K562 (cell line): ENCODE measurements at regions not wholly inside any gene's neighbourhood (a gene's known extent, or its start where the extent isn't known, plus 50 kb on each side); places are given as distances from the start of the nearest gene placed in this dataset.

Experiments
- ATAC-seq: fragments of 200-7000 bp; cut with Tn5 transposase; 3 replicates; pipeline ENCODE4 v1.9.1; 2020; ENCODE audit warnings: moderate library complexity
- BruUV-seq: library from RNA; stranded (reverse); fragments of 400-500 nt; replicated peaks from 2 replicates; lab custom pipeline; 2021; lab: Mats Ljungman, UMichigan
- CTCF ChIA-PET: fragments of 300-600 bp; formaldehyde crosslinking; extraction: SDS; loops from one replicate; lab custom pipeline; 2021; ENCODE audit warnings: low intra/inter-chr PET ratio; lab: Yijun Ruan, JAX
- POLR2A ChIA-PET: fragments of 300-600, 350-650 bp; sonication (Branson Sonifier 250); formaldehyde crosslinking; extraction: SDS; loops from one replicate; lab custom pipeline; 2021; ENCODE audit warnings: antibody characterized with exemption, inconsistent platforms; lab: Yijun Ruan, JAX
- DNase-seq, 4 experiments: peaks; one replicate each; pipeline versions ENCODE4 v3.0.0 to v3.0.0-alpha.2; 2011 to 2018; ENCODE audit warnings: low spot score in 3 of 4, mixed read lengths in 3 of 4; ENCODE audit errors: extremely low read depth in 1 of 4
- FAIRE-seq: peaks from 2 replicates; lab custom pipeline; 2011; peaks lifted over from hg19 to GRCh38; lab: Jason Lieb, UNC
- H2AFZ ChIP-seq: 2 replicates; pipeline ENCODE4 v1.6.0; 2011; ENCODE audit warnings: low read depth, low read length, control low read depth, inconsistent platforms
- H3K27ac ChIP-seq: fragments of 200-600 bp; 3 replicates; pipeline ENCODE4 v1.8.0; 2011; ENCODE audit warnings: low read depth, mild to moderate bottlenecking, control low read depth, inconsistent platforms, low read length, moderate library complexity, mixed read lengths; ENCODE audit errors: extremely low read depth
- H3K27me3 ChIP-seq, 2 experiments: fragments of 300-600 bp in 1 of 2; 2 replicates in 1 of 2; 3 replicates in 1 of 2; pipeline versions ENCODE4 v1.6.0 to v1.8.0; 2011; ENCODE audit warnings: inconsistent platforms in 2 of 2, low read length in 2 of 2, mild to moderate bottlenecking in 1 of 2, mixed read lengths in 1 of 2, moderate library complexity in 1 of 2; ENCODE audit not compliant: control insufficient read depth in 2 of 2, insufficient read depth in 2 of 2
- H3K36me3 ChIP-seq: fragments of 300-600 bp; 3 replicates; pipeline ENCODE4 v1.8.0; 2011; ENCODE audit warnings: mild to moderate bottlenecking, low read length, inconsistent platforms; ENCODE audit not compliant: control insufficient read depth, insufficient read depth
- H3K4me1 ChIP-seq, 2 experiments: fragments of 200-600 bp in 1 of 2; replicated peaks in 1 of 2; 2 replicates in 1 of 2; 3 replicates in 1 of 2; pipeline versions ENCODE4 v1.5.1 to v1.8.0; 2011; ENCODE audit warnings: inconsistent platforms in 2 of 2, low read length in 2 of 2, mild to moderate bottlenecking in 1 of 2, mixed read lengths in 1 of 2, moderate library complexity in 1 of 2; ENCODE audit not compliant: control insufficient read depth in 2 of 2, insufficient read depth in 2 of 2
- H3K4me2 ChIP-seq: 2 replicates; pipeline ENCODE4 v1.6.1; 2011; ENCODE audit warnings: low read length, control low read depth, inconsistent platforms, mixed read lengths; ENCODE audit not compliant: insufficient read depth
- H3K4me3 ChIP-seq: fragments of 200-600 bp; sonication (generic), shearing (Covaris generic); 2 replicates; pipeline ENCODE4 v1.5.1; 2016; ENCODE audit warnings: control low read depth, inconsistent platforms
- H3K79me2 ChIP-seq: fragments of 200-600 bp; 3 replicates; pipeline ENCODE4 v1.8.0; 2011; ENCODE audit warnings: low read length, inconsistent platforms; ENCODE audit not compliant: control insufficient read depth, insufficient read depth
- H3K9ac ChIP-seq, 2 experiments: 2 replicates each; pipeline versions ENCODE4 v1.6.0 to v1.6.1; 2011; ENCODE audit warnings: low read depth in 2 of 2, low read length in 2 of 2, control low read depth in 1 of 2, inconsistent platforms in 1 of 2, mild to moderate bottlenecking in 1 of 2, mixed read lengths in 1 of 2; ENCODE audit not compliant: insufficient read depth in 1 of 2
- H3K9me1 ChIP-seq: one replicate; pipeline ENCODE4 v1.6.0; 2011; ENCODE audit warnings: inconsistent platforms, mild to moderate bottlenecking, low read length, moderate library complexity; ENCODE audit not compliant: control insufficient read depth, insufficient read depth
- H3K9me3 ChIP-seq: replicated peaks from 2 replicates; pipeline ENCODE4 v1.5.1; 2011; ENCODE audit warnings: low read depth, low read length, inconsistent platforms; ENCODE audit not compliant: control insufficient read depth, insufficient read depth
- H4K20me1 ChIP-seq: replicated peaks from 2 replicates; pipeline ENCODE4 v1.6.1; 2011; ENCODE audit warnings: low read length, inconsistent platforms, mixed read lengths; ENCODE audit not compliant: control insufficient read depth, insufficient read depth
- C11orf30 ChIP-seq: fragments of 450-650 bp; IDR thresholded peaks from 2 replicates; pipeline ENCODE4 v1.6.1; 2016; ENCODE audit warnings: low read depth, mild to moderate bottlenecking
- GTF2F1 ChIP-seq: IDR thresholded peaks from 2 replicates; pipeline ENCODE4 v1.6.1; 2011; ENCODE audit warnings: low read depth, low read length, improper control_type of control experiment
- HDGF ChIP-seq: fragments of 450-650 bp; IDR thresholded peaks from 2 replicates; pipeline ENCODE4 v1.6.1; 2016
- NCOR1 ChIP-seq: fragments of 450-650 bp; IDR thresholded peaks from 2 replicates; pipeline ENCODE4 v1.6.1; 2016; ENCODE audit warnings: mild to moderate bottlenecking, moderate library complexity
- POLR2A ChIP-seq: fragments of 450-650 bp; conservative IDR thresholded peaks from 2 replicates; pipeline ENCODE4 v1.6.1; 2016
- SRSF1 ChIP-seq: fragments of 200-400 bp; formaldehyde crosslinking; IDR thresholded peaks from 2 replicates; pipeline ENCODE4 v1.6.1; 2017; ENCODE audit warnings: mild to moderate bottlenecking, low read depth, low read length, moderate library complexity
- XRCC4 ChIP-seq: IDR thresholded peaks from one replicate; pipeline ENCODE4 v1.6.1; 2011; ENCODE audit not compliant: insufficient read depth, insufficient read length; ENCODE audit errors: extremely low read depth
- ZNF444 ChIP-seq: fragments of 250-450 bp; sonication (Bioruptor Pico); IDR thresholded peaks from 2 replicates; pipeline ENCODE4 v1.4.0; 2020; ENCODE audit warnings: mild to moderate bottlenecking, moderate library complexity
- WGBS: fragments of 100-300 bp; shearing (Covaris generic); methylation state at CpG from one replicate; pipeline ENCODE4 v1.1.6; 2016; ENCODE audit warnings: low coverage, mixed read lengths; ENCODE audit not compliant: insufficient coverage; ENCODE audit errors: missing lambda C conversion rate; 5-methylcytosine and 5-hydroxymethylcytosine counted together
- in situ Hi-C: fragments of 300-500 bp; cut with MboI; formaldehyde crosslinking; loops from 4 replicates; pipeline ENCODE4 v1.15.0; 2018; ENCODE audit warnings: inconsistent platforms, mixed read lengths
- intact Hi-C: fragments of 100-400 bp; cut with micrococcal nuclease; formaldehyde crosslinking; loops from 2 replicates; pipeline ENCODE4 v1.14.2; 2022
- TF ChIP-seq, protein P1 (sequence below), 2 experiments: fragments of 450-650 bp in 1 of 2; sonication (generic) in 1 of 2; formaldehyde crosslinking; conservative IDR thresholded peaks; 2 replicates each; pipeline versions ENCODE4 v1.4.0 to v1.8.1; 2020 to 2022; ENCODE audit warnings: mild to moderate bottlenecking in 1 of 2, missing genetic modification reagents in 1 of 2
- TF ChIP-seq, protein P2 (sequence below): fragments of 250-450 bp; sonication (Bioruptor Pico); IDR thresholded peaks from 2 replicates; pipeline ENCODE4 v1.5.1; 2021; ENCODE audit warnings: mild to moderate bottlenecking

DNA sequence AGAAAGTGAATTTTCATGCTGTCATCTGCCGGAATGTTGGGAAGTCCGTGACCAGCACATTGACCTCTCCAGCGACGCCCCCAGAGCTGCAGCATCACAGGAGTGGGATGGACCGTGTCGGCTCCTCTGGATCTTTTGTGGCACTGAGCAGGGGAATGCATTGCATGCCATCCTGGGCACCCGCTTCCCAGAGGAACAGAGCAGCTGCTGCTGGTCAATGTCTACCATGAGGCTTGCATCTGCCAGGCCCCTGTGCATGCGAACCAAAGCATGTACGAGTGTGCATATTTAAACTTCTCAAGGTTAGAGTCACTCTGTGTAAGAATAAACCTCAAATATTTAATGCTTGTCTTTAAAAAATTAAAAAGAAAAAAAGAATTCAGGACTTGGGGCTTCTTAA, 414.8 kb downstream of the GADD45G start:
- CTCF ChIA-PET, result no interaction called here
- ATAC-seq, result no peak
- 0% methylated on average over 7 of the region's 9 CpGs for WGBS

More for the DNA sequence above, 414.8 kb downstream of the GADD45G start:
- H3K9me1 ChIP-seq, result no peaks in the 10 kb centered on the region
- in situ Hi-C loops, result no loop called here
- no peaks in the 10 kb centered on the region for H3K36me3 ChIP-seq
- no peaks in the 10 kb centered on the region for H3K9me3 ChIP-seq
- no peak overlapping the region for H2AFZ ChIP-seq
- no peaks in the 10 kb centered on the region for H4K20me1 ChIP-seq
- no peaks in the 10 kb centered on the region; a peak in 1 of 5 replicates for H3K27me3 ChIP-seq
- POLR2A ChIA-PET, result no interaction called here
- BruUV-seq, result no TSS peak
- intact Hi-C loops, result no loop called here
- FAIRE-seq, result no peak
- no peak for DNase-seq
- no peak overlapping the region for H3K9ac ChIP-seq
- TF ChIP-seq ZNF444 (no peak), SRSF1 (no peak), XRCC4 (no peak), C11orf30 (no peak), NCOR1 (no peak), GTF2F1 (no peak), HDGF (no peak), POLR2A (no peak)
- TF ChIP-seq, protein P1, sequence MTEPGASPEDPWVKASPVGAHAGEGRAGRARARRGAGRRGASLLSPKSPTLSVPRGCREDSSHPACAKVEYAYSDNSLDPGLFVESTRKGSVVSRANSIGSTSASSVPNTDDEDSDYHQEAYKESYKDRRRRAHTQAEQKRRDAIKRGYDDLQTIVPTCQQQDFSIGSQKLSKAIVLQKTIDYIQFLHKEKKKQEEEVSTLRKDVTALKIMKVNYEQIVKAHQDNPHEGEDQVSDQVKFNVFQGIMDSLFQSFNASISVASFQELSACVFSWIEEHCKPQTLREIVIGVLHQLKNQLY (CRISPR knock-in tag; conservative IDR thresholded peaks at IDR 0.05), result no peak
- TF ChIP-seq, protein P2, sequence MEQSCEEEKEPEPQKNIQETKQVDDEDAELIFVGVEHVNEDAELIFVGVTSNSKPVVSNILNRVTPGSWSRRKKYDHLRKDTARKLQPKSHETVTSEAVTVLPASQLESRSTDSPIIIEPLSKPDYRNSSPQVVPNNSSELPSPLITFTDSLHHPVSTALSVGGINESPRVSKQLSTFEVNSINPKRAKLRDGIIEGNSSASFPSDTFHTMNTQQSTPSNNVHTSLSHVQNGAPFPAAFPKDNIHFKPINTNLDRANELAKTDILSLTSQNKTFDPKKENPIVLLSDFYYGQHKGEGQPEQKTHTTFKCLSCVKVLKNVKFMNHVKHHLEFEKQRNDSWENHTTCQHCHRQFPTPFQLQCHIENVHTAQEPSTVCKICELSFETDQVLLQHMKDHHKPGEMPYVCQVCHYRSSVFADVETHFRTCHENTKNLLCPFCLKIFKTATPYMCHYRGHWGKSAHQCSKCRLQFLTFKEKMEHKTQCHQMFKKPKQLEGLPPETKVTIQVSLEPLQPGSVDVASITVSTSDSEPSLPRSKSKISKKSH (CRISPR knock-in tag), result no peak
- no peaks in the 10 kb centered on the region for H3K4me1 ChIP-seq
- no peak overlapping the region for H3K27ac ChIP-seq
- no peak overlapping the region for H3K4me2 ChIP-seq
- no peaks in the 10 kb centered on the region for H3K79me2 ChIP-seq
- no peak overlapping the region for H3K4me3 ChIP-seq
